ENCODE measurements at regions not wholly inside any gene's neighbourhood (a gene's known extent, or its start where the extent isn't known, plus 50 kb on each side); places are given as distances from the start of the nearest gene placed in this dataset.

DNA sequence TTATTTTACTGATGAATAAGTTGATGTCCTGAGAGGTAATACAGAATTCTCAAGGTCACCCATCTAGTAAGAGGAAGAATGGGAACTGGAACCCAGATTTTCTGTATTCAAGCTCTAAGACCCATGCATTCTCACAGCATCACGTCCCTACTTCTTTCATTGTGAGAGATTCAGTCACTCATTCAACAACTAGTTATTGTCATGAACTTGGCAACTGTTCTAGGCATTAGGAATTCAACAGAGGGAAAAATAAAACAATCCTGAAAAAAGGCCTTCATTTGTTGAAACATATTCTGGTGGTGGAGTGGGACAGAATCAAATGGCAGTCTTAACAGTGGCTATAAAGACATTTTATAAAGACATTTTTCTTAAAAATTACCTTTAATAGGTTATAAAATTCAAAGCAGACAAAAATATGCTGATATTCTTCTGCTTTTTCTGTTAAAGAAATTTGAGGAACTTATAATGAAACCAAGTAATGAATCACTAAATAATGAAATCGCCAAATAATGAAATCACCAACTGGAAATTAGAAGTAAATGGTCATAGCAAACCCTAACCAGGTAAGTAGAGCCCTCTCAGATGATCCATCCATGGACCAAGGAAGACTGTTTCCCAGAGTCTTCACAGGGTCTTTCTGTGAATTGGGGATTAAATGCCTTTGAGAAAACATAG, 136.5 kb upstream of the DPYD start:
- in situ Hi-C loops (cut with HindIII; ENCODE audit: low pct_unique_long_range_greater_than_20kb, low sequenced_read_pairs), result no loop called here
- TF ChIP-seq JUND (IDR thresholded peaks at IDR 0.05; ENCODE audit: low read depth), result no peak
- no peak for DNase-seq (ENCODE audit: low read depth in 1 of 2, low spot score in 1 of 2)

DNA sequence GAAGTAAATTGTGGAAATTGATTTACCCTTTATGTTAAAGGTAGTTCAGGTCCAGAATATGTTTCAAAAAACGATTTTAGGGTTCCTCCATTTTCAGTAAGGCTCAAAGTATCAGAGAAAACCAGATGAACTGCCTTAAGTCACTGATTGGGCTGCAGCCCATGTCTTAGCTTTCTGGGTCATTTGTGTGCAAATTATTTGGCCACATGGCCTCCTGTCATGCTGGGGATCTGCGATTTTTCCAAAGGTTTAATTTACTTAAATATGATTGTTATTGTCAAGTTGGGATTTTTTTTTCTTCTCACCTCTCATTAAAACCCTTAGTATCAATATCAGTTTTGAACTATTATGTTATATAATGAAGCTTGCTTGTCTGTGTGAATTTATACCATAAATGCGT, 135.9 kb upstream of the DPYD start:
- in situ Hi-C loops (cut with HindIII; ENCODE audit: low pct_unique_long_range_greater_than_20kb, low sequenced_read_pairs), result no loop called here
- TF ChIP-seq JUND (IDR thresholded peaks at IDR 0.05; ENCODE audit: low read depth), result no peak
- DNase-seq (ENCODE audit: low read depth in 1 of 2, low spot score in 1 of 2), result no peak

DNA sequence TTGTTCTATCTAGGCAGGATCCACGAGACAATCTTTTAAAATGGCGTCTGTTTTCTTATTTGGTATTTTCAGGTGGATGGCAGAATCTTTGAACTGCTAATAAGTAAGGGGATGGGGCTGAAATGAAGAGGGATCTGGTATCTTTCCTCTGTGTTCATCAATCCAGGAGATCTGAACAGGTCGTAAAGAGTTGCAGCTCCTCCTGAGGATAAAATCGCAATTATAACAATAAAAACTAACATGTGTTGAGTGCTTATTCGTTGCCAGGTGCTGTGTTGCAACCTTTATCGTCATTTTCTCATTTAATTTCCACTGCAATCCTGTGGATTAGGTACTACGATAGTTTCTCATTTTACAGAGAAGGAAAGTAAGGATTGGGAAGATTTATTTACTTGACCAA, 134.6 kb upstream of the DPYD start:
- in situ Hi-C loops (cut with HindIII; ENCODE audit: low pct_unique_long_range_greater_than_20kb, low sequenced_read_pairs), result no loop called here
- no peak for TF ChIP-seq JUND (IDR thresholded peaks at IDR 0.05; ENCODE audit: low read depth)
- no peak for DNase-seq (ENCODE audit: low read depth in 1 of 2, low spot score in 1 of 2)

DNA sequence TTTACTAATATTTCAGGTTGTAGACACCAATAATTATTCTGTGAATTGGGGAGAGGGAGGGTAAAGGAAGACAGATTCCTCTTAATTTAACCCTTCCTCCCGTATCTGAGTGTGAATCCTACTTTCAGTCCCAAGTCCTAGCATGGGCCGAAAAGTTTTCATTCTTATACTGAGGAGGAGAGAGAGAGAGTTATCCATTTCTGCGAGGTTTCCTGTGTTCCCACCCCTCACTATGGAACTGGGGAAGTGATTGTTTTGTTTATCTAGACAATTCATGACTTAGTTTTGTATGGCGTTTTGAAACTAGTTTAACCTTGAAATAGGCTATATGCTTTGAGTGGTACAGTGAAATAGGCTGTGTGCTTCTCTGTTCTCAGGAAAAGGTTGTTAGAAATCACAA, 134.0 kb upstream of the DPYD start:
- DNase-seq (ENCODE audit: low read depth in 1 of 2, low spot score in 1 of 2), result no peak
- TF ChIP-seq JUND (IDR thresholded peaks at IDR 0.05; ENCODE audit: low read depth), result no peak
- in situ Hi-C loops (cut with HindIII; ENCODE audit: low pct_unique_long_range_greater_than_20kb, low sequenced_read_pairs), result no loop called here

DNA sequence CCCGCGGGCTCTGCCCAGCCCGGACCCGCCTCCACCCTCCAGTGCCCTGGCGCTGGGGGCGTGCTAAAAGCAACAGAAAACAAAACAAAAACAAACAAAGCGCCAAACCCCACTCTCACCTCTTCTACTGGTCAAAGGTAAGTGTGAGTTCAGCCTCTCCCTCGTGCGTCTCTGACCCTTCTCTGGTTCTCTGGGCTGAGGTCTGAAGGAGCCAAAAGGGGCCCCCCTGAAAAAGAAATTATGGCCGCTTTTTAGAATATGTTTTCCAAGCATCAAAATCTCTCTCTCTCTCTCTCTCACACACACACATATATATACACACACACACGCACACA, 133.5 kb upstream of the DPYD start:
- no peak for DNase-seq (ENCODE audit: low read depth in 1 of 2, low spot score in 1 of 2)
- no peak for TF ChIP-seq JUND (IDR thresholded peaks at IDR 0.05; ENCODE audit: low read depth)
- in situ Hi-C loops (cut with HindIII; ENCODE audit: low pct_unique_long_range_greater_than_20kb, low sequenced_read_pairs), result no loop called here

DNA sequence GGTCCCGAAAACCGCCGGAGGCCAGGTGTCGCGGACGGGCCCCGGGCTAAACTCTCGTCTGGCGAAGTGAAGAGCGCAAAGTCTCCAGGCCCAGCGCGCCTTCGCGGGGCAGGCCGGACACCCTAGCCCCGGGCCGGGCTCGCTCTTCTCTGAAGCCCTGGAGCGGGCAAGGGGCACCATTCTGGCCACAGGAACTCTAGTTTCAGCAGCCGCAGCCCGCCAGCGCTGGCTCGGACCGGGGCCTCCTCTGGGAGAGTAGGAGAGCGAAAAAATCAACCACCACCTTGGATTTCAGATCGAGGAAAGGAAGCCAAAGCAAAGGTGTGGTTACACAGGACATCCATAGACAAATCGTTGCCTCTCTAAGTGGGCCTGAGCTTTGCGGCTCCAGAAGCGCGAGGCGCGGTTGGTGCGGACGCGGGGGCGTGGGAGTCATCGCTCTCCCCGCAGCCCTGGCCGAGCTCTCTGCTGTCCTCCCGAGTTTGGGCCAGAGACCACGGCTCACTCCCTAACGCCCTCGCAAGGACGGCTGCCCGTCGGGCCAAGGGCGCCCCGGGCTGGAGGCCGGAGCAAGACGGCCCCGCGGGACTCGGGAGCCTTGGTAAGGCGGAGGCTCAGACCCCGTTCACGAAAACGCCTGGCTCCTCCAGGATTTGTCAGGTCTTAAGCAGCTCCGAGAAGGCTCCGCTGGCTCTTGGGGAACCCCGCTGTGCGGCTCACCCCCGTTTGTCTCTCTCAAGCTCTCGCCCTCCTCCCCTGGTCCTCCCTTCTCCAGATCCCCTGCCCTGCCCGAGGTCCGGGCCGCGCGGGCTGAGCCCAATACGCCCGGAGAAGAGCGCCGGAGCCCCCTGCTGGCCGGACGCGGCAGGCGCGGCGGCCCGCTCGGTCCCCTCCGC, 132.9 kb upstream of the DPYD start:
- in situ Hi-C loops (cut with HindIII; ENCODE audit: low pct_unique_long_range_greater_than_20kb, low sequenced_read_pairs), result no loop called here

DNA sequence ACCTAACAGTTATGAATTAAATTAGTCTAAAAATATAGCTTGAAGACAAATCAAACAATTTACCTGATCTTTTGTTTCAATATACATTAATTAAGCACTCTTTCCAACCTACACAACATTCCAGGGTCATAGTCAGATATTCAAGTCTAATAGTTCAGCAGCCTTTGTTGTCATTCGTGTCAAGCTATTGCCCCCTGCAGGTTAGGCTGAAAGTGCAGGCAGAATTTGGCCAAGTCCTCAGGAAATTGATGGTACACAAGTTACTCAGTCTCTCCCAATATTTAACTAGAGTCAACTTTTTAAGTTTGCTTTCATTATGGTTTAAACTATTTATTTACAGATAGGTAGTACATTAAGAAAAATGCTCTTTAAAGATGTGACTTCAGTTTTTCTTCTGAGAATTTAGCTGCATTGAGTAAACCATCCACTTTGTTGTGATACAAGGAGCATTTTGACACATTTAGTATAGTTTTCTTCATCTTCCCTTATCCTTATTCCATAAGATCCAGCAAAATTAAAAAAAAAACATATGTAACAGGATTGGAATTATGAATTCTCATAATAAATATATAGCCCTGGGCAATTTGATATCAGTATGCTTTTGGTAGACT, 130.3 kb upstream of the DPYD start:
- peak; percentile 30 to 69 for DNase-seq (ENCODE audit: low read depth in 1 of 2, low spot score in 1 of 2)
- in situ Hi-C loops (cut with HindIII; ENCODE audit: low pct_unique_long_range_greater_than_20kb, low sequenced_read_pairs), result no loop called here
- TF ChIP-seq JUND (IDR thresholded peaks at IDR 0.05; ENCODE audit: low read depth), result no peak

More for the DNA sequence above, 132.9 kb upstream of the DPYD start:
- no peak for TF ChIP-seq JUND (IDR thresholded peaks at IDR 0.05; ENCODE audit: low read depth)
- peak; percentile 23 to 42 for DNase-seq (ENCODE audit: low read depth in 1 of 2, low spot score in 1 of 2)

DNA sequence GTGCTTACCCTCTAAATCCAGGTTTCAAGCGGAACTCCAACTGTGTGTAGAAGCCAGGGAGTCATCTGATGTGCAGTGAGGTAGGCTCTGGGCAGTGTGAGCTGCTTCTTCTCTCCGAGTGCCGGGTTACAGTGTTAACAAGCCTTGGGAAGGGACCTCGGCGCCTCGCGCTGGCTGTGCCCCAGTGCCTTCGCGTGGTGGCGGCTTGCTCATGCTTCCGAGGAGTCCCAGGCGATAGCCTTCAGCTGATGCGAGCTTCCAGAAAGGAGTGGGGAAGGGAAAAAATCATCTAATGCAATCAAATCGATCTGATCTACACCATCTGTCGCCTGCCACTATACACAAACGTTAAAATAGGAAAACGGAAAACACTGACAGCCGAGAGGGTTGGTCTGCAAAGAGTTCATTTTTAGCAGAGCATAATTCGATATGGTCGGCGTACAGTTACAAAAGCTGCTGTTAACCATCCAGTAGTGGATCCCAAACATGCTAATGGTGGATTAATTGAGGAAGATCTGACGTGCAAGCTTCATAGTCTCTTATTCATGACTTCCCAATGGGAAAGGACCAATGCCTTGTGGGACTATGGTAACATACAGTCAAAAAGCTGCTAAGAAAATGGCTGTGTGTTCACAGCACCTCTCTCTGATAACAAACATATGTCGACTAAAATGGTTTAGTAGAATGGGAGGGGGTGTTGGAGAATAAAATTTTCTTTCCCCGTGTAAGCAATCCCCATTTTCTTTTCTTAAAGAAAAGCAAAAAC, 128.7 kb upstream of the DPYD start:
- in situ Hi-C loops (cut with HindIII; ENCODE audit: low pct_unique_long_range_greater_than_20kb, low sequenced_read_pairs), result no loop called here
- DNase-seq (ENCODE audit: low read depth in 1 of 2, low spot score in 1 of 2), result no peak
- no peak for TF ChIP-seq JUND (IDR thresholded peaks at IDR 0.05; ENCODE audit: low read depth)

DNA sequence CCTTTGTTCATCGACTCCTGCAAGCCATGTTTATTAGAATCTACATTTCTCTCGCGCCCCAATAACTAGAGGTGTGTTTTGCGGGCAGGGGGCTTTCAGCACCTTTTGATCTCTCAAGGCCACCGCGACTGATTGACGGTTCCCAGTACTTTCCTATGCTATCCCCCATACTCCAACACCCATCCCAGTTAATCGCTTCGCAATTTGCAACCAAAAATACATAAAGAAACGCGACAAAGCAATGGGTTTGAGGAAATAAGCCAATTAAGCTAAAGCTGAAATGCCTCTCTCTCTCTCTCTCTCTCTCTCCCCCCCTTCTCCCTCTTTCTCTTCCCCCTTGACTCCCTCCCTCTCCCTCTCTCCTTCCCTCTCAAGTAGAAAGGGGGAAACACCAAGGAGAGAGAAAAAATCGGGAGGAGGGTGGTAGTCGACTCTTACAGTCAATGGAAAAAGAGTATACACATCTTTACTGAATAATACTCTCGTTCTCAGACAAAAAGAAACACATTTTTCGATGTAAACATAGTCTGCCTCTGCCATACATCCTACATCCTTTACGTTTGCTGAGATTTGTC, 128.0 kb upstream of the DPYD start:
- DNase-seq (ENCODE audit: low read depth in 1 of 2, low spot score in 1 of 2), result no peak
- TF ChIP-seq JUND (IDR thresholded peaks at IDR 0.05; ENCODE audit: low read depth), result no peak
- in situ Hi-C loops (cut with HindIII; ENCODE audit: low pct_unique_long_range_greater_than_20kb, low sequenced_read_pairs), result no loop called here

DNA sequence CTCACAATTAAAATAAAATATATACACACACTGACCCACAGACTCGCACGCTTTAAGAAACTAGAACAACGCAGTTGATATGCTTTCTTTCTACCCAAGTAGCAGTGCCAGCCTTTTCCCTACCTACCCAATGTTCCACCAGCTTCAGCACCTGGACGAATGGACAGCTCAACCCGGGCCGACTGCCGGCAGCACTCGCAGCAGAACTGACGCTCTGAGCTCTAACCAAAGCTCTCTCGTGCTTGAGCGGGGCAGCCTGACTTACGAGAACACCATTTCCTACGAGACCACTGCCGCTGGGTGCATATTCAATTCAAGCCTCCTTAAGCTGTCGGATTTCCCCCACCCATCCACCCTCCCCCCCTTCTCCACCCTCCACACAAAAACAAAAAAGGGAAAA, 127.4 kb upstream of the DPYD start:
- DNase-seq (ENCODE audit: low read depth in 1 of 2, low spot score in 1 of 2), result peak; percentile 61 to 73
- TF ChIP-seq JUND (IDR thresholded peaks at IDR 0.05; ENCODE audit: low read depth), result no peak
- in situ Hi-C loops (cut with HindIII; ENCODE audit: low pct_unique_long_range_greater_than_20kb, low sequenced_read_pairs), result no loop called here

DNA sequence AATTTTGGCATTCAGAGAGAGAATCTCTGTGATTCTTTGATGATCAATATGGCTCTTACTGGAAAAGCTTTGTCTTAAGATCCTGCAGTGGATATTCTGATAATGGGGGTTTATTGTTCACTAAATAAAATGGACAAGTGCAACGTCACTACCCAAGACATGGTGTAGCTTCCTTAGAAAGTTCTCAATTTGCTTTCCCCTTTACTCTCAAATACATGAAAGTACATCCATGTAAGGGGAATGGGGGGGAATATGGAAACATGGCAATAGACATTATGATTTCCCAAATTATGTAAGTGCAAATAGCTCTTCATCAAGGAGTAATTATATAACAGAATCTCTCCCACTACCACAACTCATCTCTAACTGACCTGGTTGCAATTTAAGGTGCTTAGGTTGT, 126.3 kb upstream of the DPYD start:
- TF ChIP-seq JUND (IDR thresholded peaks at IDR 0.05; ENCODE audit: low read depth), result no peak
- no peak for DNase-seq (ENCODE audit: low read depth in 1 of 2, low spot score in 1 of 2)
- in situ Hi-C loops (cut with HindIII; ENCODE audit: low pct_unique_long_range_greater_than_20kb, low sequenced_read_pairs), result no loop called here

All from T47D (cell line).